ENCODE measurements at regions not wholly inside any gene's neighbourhood (a gene's known extent, or its start where the extent isn't known, plus 50 kb on each side); places are given as distances from the start of the nearest gene placed in this dataset.

DNA sequence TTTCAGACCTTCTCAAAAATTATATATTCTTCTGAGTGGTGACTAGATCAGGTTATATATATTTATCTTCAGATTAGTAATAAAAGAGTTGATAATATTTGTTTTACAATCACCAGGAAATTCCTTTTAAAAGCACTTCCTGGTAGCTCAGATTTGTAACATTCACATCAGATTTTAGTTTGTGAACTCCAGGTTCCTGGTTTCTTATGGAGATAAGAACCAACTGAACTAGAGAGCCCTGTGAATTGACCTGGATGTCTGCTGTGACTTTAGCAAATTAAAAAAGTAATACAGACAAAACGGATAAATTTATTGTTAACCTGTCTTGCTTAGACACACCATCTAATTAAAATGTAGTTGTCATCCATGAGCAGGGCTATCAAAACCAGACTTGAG lies 868.7 kb downstream of the BCL11A start:
- no peak for DNase-seq (ENCODE audit: low read depth, low spot score)

DNA sequence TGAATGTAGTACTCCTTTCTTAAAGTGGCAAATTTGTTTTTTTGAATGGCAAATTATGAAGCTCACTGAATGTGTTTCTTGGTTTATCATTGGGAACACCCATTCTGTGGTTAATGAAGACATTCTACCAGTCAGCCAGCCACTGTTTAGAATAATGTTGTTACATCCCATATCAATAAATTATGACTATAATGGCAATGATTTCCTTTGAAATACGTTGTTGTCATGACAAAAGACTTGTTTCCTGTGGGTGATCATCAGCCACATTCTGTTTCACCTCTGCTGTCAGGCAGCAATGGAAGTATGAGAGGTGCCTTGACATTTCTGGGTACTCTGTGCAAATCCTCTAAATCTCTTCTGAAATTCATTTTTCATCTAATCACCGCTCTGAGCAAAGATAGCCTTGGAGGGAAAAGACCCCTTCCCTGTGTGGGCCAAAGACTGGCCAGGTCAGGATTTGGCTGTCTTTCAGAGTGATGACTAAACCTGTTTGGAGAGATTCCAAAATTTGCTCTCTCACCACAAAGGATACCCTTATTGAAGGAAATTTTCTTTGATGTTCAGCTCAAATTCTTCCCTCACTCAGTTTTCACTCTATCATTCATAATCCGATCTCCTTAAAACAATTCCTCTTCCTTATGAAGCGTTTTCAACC lies 869.2 kb downstream of the BCL11A start:
- DNase-seq (ENCODE audit: low read depth, low spot score), result no peak

GRCh38 chr2:59680863-59681262 lies 872.6 kb downstream of the BCL11A start:
- no peak for DNase-seq (ENCODE audit: low read depth, low spot score)

GRCh38 chr2:59677158-59677557 lies 876.3 kb downstream of the BCL11A start:
- DNase-seq (ENCODE audit: low read depth, low spot score), result no peak

DNA sequence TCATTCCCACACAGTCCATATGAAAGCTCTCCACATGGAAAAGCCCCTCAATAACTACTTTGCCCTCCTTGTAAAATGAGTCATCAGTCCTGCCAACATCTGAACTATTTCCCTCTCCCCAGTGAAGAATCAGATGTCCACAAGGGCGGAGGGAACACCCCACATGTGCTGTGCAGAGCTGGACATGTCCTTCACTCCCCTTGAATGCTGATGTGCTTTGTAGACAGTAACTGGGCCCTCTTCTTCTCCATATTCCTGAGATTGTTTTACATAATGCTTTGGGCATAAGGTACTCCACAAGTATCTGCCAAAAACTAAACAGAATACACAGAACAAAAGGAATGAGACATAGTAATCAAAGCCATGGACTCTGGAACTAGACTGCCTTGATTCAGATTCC lies 879.4 kb downstream of the BCL11A start:
- DNase-seq (ENCODE audit: low read depth, low spot score), result no peak

DNA sequence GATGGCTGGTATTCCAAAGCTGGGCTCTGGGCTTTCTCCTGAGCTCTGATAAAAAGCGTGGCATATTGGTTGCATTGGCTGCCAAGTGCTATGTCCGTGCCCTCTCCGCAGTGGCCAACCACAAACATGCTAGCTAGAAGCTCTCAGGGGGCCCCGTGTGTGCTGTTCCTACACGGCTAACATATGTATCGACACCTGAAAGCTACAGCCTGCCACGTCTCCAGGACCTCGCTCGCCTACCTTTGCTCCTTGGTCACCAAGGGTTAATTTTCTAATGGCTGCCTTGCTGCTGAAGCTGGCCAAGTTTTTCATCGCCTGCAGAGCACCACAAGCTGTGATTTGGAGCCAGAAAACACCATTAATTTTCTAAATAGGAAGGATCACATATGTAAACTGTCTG lies 888.4 kb downstream of the BCL11A start:
- DNase-seq (ENCODE audit: low read depth, low spot score), result no peak

- DNase-seq (ENCODE audit: low read depth, low spot score), result no peak
Observed at GRCh38 chr2:59662127-59662861, 891.2 kb downstream of the BCL11A start.

- DNase-seq (ENCODE audit: low read depth, low spot score), result no peak
Observed at GRCh38 chr2:59660262-59660661, 893.2 kb downstream of the BCL11A start.

DNA sequence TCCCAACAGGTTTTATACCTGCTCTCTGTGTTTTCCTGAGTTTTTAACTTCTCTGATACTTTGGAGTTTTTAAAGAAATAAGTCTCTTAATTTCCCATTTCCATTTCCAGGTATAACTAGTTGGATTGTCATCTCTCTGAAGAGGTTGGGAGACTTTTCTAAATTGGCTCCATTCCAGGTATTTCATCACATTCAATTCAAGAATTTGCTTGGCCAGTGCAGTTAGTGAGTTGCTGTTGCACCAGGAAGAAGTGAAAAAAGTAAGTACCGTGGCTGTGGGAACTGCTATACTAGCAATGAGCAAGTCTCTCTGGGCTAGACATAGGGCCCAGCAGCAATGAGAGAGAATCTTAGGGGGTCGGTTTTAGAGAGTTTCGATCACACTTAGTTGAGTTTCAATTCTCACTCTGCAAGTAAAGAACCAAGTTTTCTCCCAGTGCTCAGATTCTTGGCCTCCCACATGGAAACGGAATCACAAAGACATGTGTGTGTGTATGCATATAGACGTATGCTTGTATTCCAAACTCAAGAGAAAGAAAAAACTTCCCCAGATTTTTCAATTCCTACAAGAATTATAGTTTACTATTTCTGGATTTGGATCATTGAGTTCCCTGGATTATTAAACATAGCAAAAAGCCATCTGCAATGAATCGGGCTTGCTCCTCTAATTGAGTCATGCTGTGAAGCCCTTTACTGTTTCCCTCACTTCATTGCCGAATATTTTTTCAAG lies 894.4 kb downstream of the BCL11A start:
- DNase-seq (ENCODE audit: low read depth, low spot score), result no peak

- DNase-seq (ENCODE audit: low read depth, low spot score), result no peak
Observed at GRCh38 chr2:59655809-59656208, 897.6 kb downstream of the BCL11A start.

DNA sequence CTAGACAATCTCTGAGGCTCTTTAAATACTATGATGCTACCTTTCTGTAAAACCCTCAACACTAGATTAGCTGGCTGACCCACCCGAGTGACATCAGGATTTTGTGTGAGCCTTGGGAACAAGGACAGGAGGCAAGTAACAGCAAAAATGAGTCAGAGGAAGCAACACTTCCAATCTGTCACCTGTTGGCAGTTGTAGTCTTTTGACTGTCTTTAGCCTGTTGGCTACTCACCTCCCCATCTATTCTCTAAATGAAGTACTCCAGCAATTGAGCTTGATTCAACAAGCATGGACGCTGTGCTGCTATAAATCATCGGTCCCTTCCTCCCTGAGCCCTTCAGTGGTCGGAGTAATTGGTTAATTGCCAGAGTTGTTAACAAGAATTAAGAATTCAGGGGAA lies 898.7 kb downstream of the BCL11A start:
- DNase-seq (ENCODE audit: low read depth, low spot score), result no peak

DNA sequence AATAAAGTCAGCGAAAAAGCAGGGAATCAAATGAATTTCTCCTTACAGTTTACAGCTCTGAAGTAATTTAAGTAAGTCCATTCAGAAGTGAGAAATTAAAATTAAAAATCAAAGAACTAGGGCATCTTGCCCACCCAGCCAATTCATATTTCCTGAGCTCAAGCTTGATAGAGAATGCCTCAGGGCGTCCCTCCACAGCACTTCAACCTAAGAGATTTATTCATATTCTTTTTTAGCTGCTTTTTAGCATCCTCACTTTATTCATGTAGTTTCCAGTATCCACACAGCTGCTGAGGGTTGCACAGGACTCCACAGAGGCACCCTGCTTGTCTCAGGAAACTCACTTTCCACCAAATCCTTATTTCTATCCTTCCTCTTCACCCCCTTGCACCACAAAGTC lies 900.3 kb downstream of the BCL11A start:
- DNase-seq (ENCODE audit: low read depth, low spot score), result no peak

GRCh38 chr2:59630789-59631188 lies 922.7 kb downstream of the BCL11A start:
- no peak for DNase-seq (ENCODE audit: low read depth, low spot score)

DNA sequence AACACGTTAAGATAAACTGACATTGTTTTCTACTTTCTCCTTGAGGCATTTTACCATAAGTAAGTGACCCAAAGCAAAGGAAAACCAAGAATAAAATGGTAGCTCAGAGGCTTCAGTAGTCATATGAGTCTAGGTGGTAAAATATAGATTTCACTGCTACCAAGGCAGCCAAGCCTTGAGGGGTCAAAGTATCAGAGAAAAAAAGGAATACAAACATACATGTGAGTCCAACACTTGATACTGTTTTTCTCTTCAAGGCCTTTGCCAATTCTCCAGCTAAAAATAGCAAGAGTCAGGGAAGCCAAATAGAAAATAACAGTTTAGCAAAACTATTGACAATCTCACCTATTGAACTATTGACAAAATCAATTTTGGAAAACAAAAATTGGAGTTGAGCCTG lies 925.9 kb downstream of the BCL11A start:
- DNase-seq (ENCODE audit: low read depth, low spot score), result no peak

DNA sequence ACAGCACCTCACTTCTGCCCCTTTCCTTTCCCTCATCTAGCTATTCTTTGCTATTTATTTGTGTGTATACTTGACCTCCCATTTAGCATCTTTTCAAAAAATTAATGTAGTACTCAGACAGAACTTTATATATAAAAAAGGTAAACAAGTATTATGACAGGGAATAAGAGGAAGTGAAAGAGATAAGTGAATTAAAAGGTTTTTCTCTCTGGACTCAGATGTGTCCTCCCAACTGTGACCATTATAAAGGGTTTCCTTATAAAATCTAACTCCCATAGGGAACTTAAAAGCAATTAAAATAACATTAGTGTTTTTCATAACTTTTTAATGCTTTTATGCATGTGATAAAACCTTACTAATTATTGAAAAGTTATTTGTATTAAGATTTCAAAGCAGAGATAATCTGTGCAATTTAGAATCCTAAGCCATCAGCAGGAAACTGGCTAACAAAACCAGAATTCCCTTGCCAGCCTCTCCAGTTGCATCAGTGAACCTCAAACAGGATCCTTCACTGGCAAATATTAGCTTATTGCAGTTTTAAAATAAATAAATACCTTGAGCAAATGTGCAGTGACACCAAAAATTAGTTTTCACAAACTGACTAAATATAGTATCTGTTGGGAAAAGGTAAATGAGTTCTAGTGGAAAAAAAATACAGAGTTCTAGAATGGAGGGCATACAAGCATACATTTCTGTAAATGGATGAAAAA lies 930.7 kb downstream of the BCL11A start:
- no peak for DNase-seq (ENCODE audit: low read depth, low spot score)

- no peak for DNase-seq (ENCODE audit: low read depth, low spot score)
Observed at GRCh38 chr2:59604123-59604522, 949.3 kb downstream of the BCL11A start.

DNA sequence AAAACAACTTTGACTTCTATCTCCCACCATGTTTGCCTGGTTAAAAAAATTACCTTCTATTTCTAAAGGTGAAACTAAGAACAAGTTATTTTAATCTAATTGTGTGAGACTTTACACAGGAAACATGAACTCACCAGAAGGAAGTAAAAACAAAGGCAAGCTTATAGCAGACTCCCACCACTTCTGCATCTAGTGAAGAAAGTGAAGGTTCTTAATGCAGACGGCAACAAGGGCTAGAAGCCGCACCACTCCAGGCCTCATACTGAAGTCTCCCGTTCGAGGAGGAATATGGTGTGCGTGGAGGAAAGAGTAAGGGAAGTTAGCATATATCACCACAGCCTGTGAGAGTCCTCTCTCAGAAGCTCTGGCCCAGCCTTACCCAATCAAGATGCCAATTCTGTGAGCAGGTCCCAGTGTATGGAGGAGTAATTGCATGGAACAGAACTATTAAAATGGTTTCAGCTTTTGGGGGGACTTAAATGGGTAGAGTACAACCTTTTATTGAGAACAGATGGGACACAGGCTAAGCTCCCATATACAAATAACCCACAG lies 958.7 kb downstream of the BCL11A start:
- DNase-seq (ENCODE audit: low read depth, low spot score), result no peak

DNA sequence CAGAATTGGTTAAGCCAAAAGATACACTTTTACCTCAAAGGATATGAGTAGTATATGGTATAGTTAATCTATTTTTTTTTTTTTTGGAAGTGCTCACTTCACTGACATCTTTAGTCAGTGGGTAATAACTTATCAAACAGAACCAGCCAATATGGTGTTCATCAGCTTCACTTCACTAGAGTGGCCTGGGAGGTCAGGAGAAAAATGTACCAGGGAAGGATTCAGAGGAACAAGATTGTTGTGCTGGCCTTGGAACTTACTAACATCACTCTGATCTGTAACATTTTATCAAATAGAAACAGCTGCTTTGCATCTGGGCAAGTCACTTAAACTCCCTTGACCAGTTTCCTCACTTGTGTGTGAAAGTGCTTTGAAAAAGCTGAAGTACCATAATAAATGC lies 962.7 kb downstream of the BCL11A start:
- DNase-seq (ENCODE audit: low read depth, low spot score), result no peak

- no peak for DNase-seq (ENCODE audit: low read depth, low spot score)
Observed at GRCh38 chr2:59589881-59590280, 963.6 kb downstream of the BCL11A start.

GRCh38 chr2:59588286-59588685 lies 965.2 kb downstream of the BCL11A start:
- DNase-seq (ENCODE audit: low read depth, low spot score), result no peak

GRCh38 chr2:59586176-59586575 lies 967.3 kb downstream of the BCL11A start:
- DNase-seq (ENCODE audit: low read depth, low spot score), result no peak

GRCh38 chr2:59585655-59586054 lies 967.8 kb downstream of the BCL11A start:
- no peak for DNase-seq (ENCODE audit: low read depth, low spot score)
